GM18508 (cell line): ENCODE measurements at regions not wholly inside any gene's neighbourhood (a gene's known extent, or its start where the extent isn't known, plus 50 kb on each side); places are given as distances from the start of the nearest gene placed in this dataset.

ENCODE experiments used
- ATAC-seq: cut with Tn5 transposase; IDR thresholded peaks from one replicate; pipeline ENCODE4 v1.9.1; 2021; ENCODE audit warnings: moderate number of reproducible peaks; ENCODE audit not compliant: insufficient read depth, unreplicated experiment

DNA sequence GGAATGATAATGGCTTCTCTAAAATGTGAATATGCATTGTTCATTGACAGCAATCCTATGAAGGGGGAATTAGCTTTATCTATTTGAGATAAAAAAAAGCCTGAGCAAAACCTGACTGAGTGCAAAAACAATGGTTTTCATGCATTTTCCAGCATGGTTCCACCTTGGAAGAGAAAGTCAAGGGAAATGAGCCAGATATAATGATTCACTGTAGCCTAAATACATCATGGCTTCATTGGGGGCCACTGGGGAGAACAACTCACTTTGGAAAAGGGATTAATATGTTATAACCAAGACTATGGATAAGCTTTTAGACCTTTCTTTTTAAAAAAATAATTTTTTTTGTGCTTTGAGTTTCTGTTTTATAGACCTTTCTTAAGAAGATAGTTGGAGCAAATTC lies 679.7 kb downstream of the NYAP2 start:
- no peak for ATAC-seq

DNA sequence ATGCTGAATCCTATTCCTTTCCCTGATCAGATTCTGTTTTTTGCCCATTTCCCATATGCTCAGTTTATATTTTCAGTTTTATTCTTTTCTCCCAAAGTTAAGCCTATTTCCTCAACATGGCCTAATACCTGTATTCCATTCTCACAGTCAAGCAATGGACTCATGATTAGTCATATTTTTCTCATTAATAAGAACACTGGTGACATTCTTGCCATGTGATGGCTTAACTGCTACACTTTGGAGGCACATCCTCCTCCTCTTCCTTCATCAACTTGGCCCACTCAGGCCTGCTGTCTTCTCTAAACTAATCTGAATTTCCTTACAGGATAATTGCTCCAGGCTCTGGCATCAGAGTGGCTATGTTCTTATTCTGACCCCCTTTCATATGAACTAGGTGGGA lies 679.2 kb downstream of the NYAP2 start:
- ATAC-seq = no peak

GRCh38 chr2:226077841-226078240 lies 678.3 kb downstream of the NYAP2 start:
- ATAC-seq = no peak

DNA sequence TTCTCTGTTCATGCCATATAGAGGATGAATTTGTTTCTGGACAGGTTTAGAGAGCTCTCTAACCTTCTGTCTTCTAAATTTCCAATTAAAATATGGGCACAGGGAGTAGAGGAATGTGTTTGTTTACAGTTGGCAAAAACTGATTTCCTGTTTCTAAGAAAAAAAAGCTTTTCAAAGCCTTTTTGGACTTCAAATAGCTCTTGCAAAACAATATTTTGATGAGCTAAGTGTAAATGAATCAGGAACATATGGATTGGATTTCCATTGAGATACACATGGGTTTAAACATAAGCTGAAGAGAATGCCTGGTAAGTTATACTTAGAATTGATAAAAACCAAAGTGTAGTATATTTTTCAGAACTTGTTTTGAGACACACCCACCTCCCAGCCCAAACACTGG lies 677.5 kb downstream of the NYAP2 start:
- no peak for ATAC-seq

DNA sequence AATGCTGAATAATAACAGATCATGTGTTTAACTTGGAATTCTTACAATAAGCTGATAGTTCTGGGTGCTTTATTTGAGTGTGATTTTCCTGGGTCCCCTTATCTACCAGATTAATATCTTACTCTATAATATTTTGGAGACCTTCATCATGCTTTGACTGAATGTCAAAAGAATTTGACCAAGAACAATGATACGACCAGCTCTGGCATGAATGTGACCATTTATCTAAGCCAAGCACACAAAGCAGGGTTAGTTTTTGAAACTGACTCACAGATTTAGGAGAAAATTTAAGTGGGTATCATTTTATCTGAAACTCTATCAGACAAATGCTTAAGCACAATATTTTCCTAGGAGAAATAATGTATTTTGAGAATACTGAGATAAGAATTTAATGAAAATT lies 677.0 kb downstream of the NYAP2 start:
- no peak for ATAC-seq

DNA sequence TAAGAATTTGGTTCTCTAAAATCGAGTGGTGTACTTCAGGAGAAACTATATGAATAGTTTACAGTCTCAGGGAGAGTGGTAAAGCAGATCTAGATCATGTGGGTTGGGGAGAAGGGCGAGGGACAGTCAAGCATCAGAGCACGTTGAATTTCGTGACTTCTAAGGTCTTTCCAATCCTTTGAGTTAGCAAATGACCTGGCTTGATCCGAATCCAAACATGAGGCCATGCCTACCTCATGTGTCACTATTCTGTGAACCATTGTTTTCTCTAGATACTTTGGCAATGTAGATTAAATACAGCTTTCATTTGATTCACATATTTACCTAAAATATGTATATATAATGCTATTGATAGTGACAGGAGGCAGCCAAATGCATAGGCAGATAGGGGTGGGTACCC lies 674.9 kb downstream of the NYAP2 start:
- ATAC-seq = no peak

GRCh38 chr2:226073496-226074160 lies 674.1 kb downstream of the NYAP2 start:
- ATAC-seq = no peak

DNA sequence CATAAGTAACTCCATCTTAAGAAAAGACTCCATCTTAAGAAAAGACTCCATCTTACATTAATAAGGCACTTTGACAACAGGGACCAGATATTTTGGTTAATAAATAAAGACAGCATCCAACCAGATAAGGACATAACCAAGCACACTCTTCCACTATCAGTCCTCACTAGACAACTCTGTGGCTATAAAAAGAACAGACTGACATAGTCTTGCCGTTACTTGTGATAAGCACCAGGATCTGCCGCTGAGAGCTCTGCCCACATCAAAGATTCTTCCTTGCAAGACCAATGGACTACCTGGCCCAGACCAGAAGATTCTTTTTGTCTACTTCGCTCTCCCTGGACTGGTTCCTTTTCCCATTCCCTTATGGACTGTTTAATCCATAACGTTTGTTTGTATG lies 667.4 kb downstream of the NYAP2 start:
- no peak for ATAC-seq

GRCh38 chr2:226066391-226066790 lies 666.9 kb downstream of the NYAP2 start:
- no peak for ATAC-seq

DNA sequence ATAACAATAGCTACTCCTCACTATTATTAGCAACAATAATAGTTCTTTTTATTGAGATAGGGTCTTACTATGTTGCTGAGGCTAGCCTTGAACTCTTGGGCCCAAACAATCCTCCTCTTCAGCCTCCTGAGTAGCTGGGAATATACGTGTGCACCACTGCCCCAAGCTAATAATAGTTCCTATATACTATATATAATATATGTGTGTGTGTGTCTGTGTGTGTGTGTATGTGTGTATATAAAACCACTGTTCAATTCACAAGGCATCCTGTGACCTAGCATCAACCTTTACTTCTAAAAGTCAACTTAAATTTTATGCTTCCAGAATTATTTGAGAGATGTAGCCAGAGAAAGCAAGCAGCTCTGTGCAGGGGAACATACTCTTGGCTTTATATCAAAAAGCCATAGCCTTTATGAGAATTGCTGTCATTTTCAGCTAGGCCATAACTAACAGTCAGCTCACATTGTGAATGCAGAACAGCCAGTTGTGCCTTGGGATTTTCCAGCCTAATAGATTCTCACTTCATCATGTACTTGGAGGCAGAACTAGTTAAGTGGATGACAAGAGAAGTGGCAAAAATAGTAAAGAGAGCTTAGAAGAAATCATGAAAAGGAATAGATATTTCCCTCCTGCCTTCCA lies 665.5 kb downstream of the NYAP2 start:
- ATAC-seq = no peak

DNA sequence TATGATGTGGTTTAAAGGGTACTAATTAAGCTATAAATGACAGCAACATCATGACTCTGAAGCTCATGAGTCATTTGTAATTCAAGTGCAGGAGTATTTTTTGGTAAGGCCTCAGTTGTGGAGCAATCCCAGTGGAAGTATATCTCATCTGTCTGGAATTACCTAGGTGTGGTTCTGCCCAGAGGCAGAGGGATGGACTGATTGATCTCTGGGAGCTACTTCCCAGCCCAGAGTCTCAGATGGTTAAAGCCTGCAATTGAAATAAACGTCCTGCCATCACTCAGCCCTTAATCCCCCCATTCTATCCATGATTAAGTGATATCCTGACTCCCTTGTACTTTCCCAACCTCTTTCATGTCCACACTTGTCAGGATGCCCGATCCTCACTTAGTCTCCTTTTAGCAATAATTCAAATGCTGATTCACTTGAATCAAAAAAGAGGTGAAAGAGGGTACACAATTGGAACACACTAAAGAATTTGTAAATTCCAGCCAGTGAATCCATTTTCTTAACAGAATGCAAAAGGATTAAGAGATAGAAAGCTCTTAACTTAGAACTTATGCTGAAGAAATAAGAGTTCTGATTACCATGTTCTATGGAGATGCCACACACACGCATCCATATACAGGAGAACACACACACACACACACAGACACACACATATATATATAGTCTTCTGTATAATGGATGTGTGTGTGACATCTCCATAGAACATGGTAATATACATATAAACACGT lies 664.4 kb downstream of the NYAP2 start:
- no peak for ATAC-seq

- ATAC-seq = no peak
Measured at GRCh38 chr2:226059961-226060627, 660.6 kb downstream of the NYAP2 start.

GRCh38 chr2:226057914-226058313 lies 658.4 kb downstream of the NYAP2 start:
- ATAC-seq = no peak

DNA sequence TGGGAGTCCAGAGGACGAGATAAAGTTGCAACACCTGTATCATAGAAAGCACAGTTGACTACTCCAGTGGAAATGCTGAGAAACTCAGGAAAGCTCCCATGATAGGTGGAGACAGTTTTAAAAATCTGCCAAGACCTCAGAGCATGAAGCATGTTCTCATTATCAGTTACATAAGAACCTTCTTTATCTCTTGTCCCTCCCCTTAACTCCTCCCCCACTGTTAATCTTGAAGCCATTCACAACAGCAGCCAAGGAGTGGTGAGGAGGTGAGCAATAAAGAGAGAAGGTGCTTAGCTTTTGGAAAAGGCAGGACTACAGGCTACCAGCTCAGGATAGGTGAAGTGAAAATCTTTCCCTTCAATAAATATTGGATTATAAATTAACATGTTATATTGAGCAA lies 657.9 kb downstream of the NYAP2 start:
- no peak for ATAC-seq

DNA sequence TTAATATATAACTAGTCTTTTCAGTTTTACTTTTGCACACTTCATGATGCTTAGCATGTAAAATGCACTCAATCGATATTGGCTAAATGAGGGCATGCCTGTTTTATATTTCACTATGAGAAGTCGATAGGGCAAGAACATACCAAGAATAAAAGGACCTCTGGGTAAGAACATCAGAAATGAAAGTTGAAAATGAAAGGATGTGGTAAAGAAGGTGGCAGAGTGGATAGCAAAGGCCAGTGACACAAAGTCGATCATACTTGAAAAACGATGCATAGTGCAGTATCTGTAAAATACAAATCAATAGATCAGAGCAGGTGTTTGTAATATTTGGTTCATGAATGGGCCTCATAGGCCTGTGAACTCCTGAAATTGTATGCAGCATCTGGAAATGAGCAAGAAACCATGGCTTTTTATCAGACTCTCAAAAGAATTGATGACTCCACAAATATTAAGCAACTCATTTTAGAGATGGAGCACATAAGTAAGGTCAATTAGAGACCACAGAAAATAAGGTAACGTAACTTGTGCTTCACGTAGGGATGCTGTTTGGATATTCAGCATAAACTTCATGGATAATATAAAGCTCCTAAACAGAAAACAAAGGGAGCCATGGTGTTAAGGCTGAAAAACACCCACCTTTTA lies 653.4 kb downstream of the NYAP2 start:
- no peak for ATAC-seq

DNA sequence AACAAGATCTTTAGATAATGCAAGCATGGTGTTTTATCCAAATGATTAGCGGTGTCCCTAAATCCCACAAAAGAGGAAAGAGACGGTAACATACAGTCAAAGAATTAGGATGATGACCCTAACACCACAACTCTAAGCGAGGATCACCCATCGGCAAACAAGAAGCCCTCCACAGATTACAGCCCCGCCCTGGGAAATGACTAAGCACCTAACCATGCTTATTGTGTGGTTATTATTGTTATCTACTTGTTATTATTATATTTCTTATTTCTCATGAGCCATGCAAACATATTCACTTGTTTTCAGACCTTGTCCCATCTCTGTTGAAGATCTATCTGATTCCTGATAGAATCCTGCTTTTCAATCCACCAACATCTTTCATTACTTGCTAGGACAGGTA lies 651.3 kb downstream of the NYAP2 start:
- ATAC-seq = no peak

DNA sequence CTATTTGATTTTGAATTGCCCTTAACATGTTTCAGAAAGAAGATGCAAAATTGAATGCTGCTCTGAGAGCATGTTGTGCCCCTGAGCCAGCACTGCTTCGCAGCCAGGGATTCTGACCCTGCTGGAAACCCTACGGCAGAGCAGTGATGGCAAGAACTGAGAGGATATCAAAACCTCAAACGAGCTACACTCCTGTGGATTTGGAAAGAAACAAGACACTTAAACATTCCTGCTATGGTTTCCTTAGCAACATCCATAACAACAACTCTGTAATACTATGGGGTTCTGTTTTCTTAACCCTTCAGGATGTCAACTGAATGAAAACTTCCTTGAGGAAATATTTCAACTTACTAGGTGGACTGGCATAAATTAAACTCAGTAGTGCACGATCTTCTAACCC lies 649.1 kb downstream of the NYAP2 start:
- ATAC-seq = no peak

GRCh38 chr2:226045080-226045479 lies 645.6 kb downstream of the NYAP2 start:
- no peak for ATAC-seq

GRCh38 chr2:226040344-226040900 lies 640.9 kb downstream of the NYAP2 start:
- no peak for ATAC-seq

DNA sequence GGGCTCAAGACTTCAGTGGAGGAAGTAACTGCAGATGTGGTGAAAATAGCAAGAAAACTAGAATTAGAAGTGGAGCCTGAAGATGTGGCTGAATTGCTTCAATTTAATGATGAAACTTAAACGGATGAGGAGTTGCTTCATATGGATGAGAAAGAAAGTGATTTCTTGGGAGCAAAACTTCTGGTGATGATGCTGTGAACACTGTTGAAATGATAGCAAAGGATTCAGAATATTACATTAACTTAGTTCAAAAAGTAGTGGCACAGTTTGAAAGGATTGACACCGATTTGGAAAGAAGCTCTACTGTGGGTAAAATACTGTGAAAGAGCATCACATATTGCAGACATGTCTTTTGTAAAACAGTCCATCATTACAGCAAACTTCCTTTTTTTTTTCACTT lies 638.0 kb downstream of the NYAP2 start:
- no peak for ATAC-seq
